IMR-90 (cell line): ENCODE measurements at regions not wholly inside any gene's neighbourhood (a gene's known extent, or its start where the extent isn't known, plus 50 kb on each side); places are given as distances from the start of the nearest gene placed in this dataset.

Experiments used
- BHLHE40 ChIP-seq: fragments of 150-350 bp; IDR thresholded peaks from 2 replicates; pipeline ENCODE4 v1.6.1; 2016; ENCODE audit warnings: mild to moderate bottlenecking, low read depth, low read length
- CHD1 ChIP-seq: IDR thresholded peaks from 2 replicates; pipeline ENCODE4 v1.6.1; 2012; ENCODE audit warnings: low read depth, low read length, improper control_type of control experiment
- CTCF ChIP-seq: conservative IDR thresholded peaks from 2 replicates; pipeline ENCODE4 v1.5.1; 2012; ENCODE audit warnings: mild to moderate bottlenecking, low read depth, low read length, improper control_type of control experiment
- ELK1 ChIP-seq: fragments of 150-350 bp; IDR thresholded peaks from 2 replicates; pipeline ENCODE4 v1.6.1; 2016; ENCODE audit warnings: low read depth, mild to moderate bottlenecking, low read length, moderate library complexity, borderline replicate concordance
- MAFK ChIP-seq: IDR thresholded peaks from 2 replicates; pipeline ENCODE4 v1.6.1; 2012; ENCODE audit warnings: low read depth, low read length, improper control_type of control experiment
- MXI1 ChIP-seq: IDR thresholded peaks from 2 replicates; pipeline ENCODE4 v1.6.1; 2012; ENCODE audit warnings: low read depth, mild to moderate bottlenecking, low read length, moderate library complexity, borderline replicate concordance
- POLR2A ChIP-seq: IDR thresholded peaks from 2 replicates; pipeline ENCODE4 v1.6.1; 2012; ENCODE audit warnings: mild to moderate bottlenecking, low read depth, low read length
- RAD21 ChIP-seq: IDR thresholded peaks from 2 replicates; pipeline ENCODE4 v1.6.1; 2012; ENCODE audit warnings: low read length, improper control_type of control experiment
- USF2 ChIP-seq: fragments of 150-350 bp; IDR thresholded peaks from 2 replicates; pipeline ENCODE4 v1.6.1; 2017; ENCODE audit warnings: mild to moderate bottlenecking, antibody characterized with exemption, low read length, low read depth

- TF ChIP-seq RAD21, result no peak
- TF ChIP-seq USF2, result no peak
- no peak for TF ChIP-seq CTCF
- no peak for TF ChIP-seq ELK1
- no peak for TF ChIP-seq POLR2A
- no peak for TF ChIP-seq CHD1
- TF ChIP-seq MXI1, result no peak
- no peak for TF ChIP-seq MAFK
- no peak for TF ChIP-seq BHLHE40
Measured at GRCh38 chr2:17133052-17133671, 385.1 kb downstream of the RAD51AP2 start.
